ENCODE measurements at regions not wholly inside any gene's neighbourhood (a gene's known extent, or its start where the extent isn't known, plus 50 kb on each side); places are given as distances from the start of the nearest gene placed in this dataset.

DNA sequence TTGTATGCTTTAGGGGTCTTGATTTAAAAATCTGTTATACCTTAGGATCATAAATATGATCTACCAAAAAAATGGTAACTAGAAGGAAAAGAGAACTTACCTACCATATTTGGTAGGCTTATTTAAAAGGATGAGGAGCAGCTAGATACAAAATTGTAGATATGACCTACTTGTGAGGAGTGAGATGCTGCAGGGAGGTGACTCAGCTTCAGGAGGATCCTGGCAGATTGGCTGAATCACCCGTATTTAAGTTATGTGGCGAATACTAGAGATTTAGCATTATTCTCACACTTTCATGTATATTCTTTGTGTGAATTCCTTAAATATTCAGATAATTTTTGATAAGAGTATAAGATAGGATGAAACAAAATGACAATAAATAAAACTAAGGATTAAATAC lies 657.3 kb upstream of the LINC00305 start:
- Histone ChIP-seq H3K23me2 (ENCODE audit: insufficient read length, low read depth, low read length, poor library complexity, severe bottlenecking) (no peaks in the 10 kb centered on the region), H4K8ac (replicated peaks; ENCODE audit: insufficient read length, low read depth, low read length) (no peak overlapping the region), H4K91ac (ENCODE audit: insufficient read length, low read depth, low read length) (no peak overlapping the region), H2BK15ac (ENCODE audit: low read depth, low read length) (no peak overlapping the region), H3K27me3 (ENCODE audit: insufficient read depth, low read length) (no peaks in the 10 kb centered on the region), H2BK120ac (ENCODE audit: low read depth, low read length, poor library complexity, severe bottlenecking) (no peak overlapping the region), H4K20me1 (ENCODE audit: control insufficient read depth, insufficient read depth, insufficient read length) (no peaks in the 10 kb centered on the region), H2BK5ac (ENCODE audit: insufficient read length, low read length) (no peak overlapping the region), H3K27ac (ENCODE audit: insufficient read length, low read depth, low read length) (no peak overlapping the region), H3K79me2 (ENCODE audit: insufficient read depth, low read length) (no peaks in the 10 kb centered on the region), H4K5ac (ENCODE audit: insufficient read length, low read depth, low read length) (no peak overlapping the region), H3K79me1 (ENCODE audit: insufficient read depth, low read depth, low read length, poor library complexity, severe bottlenecking) (no peaks in the 10 kb centered on the region), H2AK5ac (ENCODE audit: insufficient read length, low read length) (no peak overlapping the region), H3K9me3 (ENCODE audit: control insufficient read depth, low read depth, low read length) (no peaks in the 10 kb centered on the region), H3K18ac (ENCODE audit: insufficient read length, low read depth, low read length) (no peak overlapping the region), H3K9ac (ENCODE audit: extremely low read depth, insufficient read length, low read length) (no peak overlapping the region), H2BK12ac (ENCODE audit: insufficient read length, low read depth, low read length) (no peak overlapping the region), H2AFZ (ENCODE audit: low read length) (no peak overlapping the region), H2BK20ac (ENCODE audit: low read depth, low read length, poor library complexity, severe bottlenecking) (no peak overlapping the region), H3K4ac (ENCODE audit: low read depth, low read length) (no peak overlapping the region), H3K4me1 (ENCODE audit: insufficient read depth, low read length) (no peaks in the 10 kb centered on the region), H3K23ac (ENCODE audit: insufficient read length, low read depth, low read length) (no peak overlapping the region), H3T11ph (ENCODE audit: low read length) (no peak overlapping the region), H3K4me2 (ENCODE audit: insufficient read depth, insufficient read length, low read length) (no peak overlapping the region), H3K14ac (ENCODE audit: insufficient read depth, low read length) (no peak overlapping the region), H3K56ac (ENCODE audit: insufficient read length, low read depth, low read length) (no peak overlapping the region)
- H3K36me3 Mint-ChIP-seq (ENCODE audit: insufficient read depth in 1 of 3, low read depth in 3 of 3), result no peaks in the 10 kb centered on the region
- DNase-seq, result no peak
- H3K27ac Mint-ChIP-seq, result peak overlapping the region in 1 of 3 experiments; percentile 9; a peak in 1 of 7 replicates
- H3K9me3 Mint-ChIP-seq, result no peaks in the 10 kb centered on the region
- 0 out of 4 replicates have a peak, but pooled peaks cover 0 to 6% of the 10 kb centered on the region in 2 experiments for H3K4me1 Mint-ChIP-seq
- no CpG with 5 or more reads among the region's 2 CpGs for WGBS (ENCODE audit: extremely low coverage, insufficient read length, low lambda C conversion rate)
- TF ChIP-seq, protein P1, sequence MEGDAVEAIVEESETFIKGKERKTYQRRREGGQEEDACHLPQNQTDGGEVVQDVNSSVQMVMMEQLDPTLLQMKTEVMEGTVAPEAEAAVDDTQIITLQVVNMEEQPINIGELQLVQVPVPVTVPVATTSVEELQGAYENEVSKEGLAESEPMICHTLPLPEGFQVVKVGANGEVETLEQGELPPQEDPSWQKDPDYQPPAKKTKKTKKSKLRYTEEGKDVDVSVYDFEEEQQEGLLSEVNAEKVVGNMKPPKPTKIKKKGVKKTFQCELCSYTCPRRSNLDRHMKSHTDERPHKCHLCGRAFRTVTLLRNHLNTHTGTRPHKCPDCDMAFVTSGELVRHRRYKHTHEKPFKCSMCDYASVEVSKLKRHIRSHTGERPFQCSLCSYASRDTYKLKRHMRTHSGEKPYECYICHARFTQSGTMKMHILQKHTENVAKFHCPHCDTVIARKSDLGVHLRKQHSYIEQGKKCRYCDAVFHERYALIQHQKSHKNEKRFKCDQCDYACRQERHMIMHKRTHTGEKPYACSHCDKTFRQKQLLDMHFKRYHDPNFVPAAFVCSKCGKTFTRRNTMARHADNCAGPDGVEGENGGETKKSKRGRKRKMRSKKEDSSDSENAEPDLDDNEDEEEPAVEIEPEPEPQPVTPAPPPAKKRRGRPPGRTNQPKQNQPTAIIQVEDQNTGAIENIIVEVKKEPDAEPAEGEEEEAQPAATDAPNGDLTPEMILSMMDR (conservative IDR thresholded peaks at IDR 0.05), result no peak
- H3K27me3 Mint-ChIP-seq (ENCODE audit: low read depth), result no peaks in the 10 kb centered on the region
- H3K4me3 Mint-ChIP-seq, result no peak overlapping the region
